Endothelial cell of umbilical vein (primary cell): ENCODE measurements at regions not wholly inside any gene's neighbourhood (a gene's known extent, or its start where the extent isn't known, plus 50 kb on each side); places are given as distances from the start of the nearest gene placed in this dataset.

Experiments
- BruUV-seq: library from RNA; stranded (reverse); fragments of 400-500 nt; replicated peaks from 2 replicates; lab custom pipeline; 2021; lab: Mats Ljungman, UMichigan
- CTCF ChIA-PET: fragments of 300-600, 350-600 bp; sonication (Branson Sonifier 250); formaldehyde crosslinking; loops from one replicate; lab custom pipeline; 2021; ENCODE audit warnings: antibody characterized with exemption, inconsistent platforms; lab: Charles Lee
- POLR2A ChIA-PET: fragments of 300-600, 350-600 bp; sonication (Branson Sonifier 250); formaldehyde crosslinking; loops from one replicate; lab custom pipeline; 2021; ENCODE audit warnings: antibody characterized with exemption, inconsistent platforms; lab: Charles Lee
- DNase-seq: peaks from one replicate; pipeline ENCODE4 v3.0.0-alpha.2; 2011; ENCODE audit warnings: low read depth, low spot score
- FAIRE-seq: peaks from 2 replicates; lab custom pipeline; 2011; peaks lifted over from hg19 to GRCh38; lab: Jason Lieb, UNC
- H2AFZ ChIP-seq: 2 replicates; pipeline ENCODE4 v1.6.0; 2012; ENCODE audit warnings: low read depth, low read length, control low read depth, inconsistent platforms
- H3K27ac ChIP-seq: 2 replicates; pipeline ENCODE4 v1.5.1; 2011; ENCODE audit warnings: low read depth, mild to moderate bottlenecking, control low read depth, low read length, moderate library complexity; ENCODE audit not compliant: insufficient read depth
- H3K27me3 ChIP-seq, 2 experiments: 2 replicates each; pipeline versions ENCODE4 v1.6.0 to v1.6.1; 2011; ENCODE audit warnings: low read length in 2 of 2, mixed read lengths in 1 of 2; ENCODE audit not compliant: control insufficient read depth in 2 of 2, insufficient read depth in 2 of 2
- H3K36me3 ChIP-seq, 2 experiments: 2 replicates in 1 of 2; 3 replicates in 1 of 2; pipeline ENCODE4 v1.5.1; 2011; ENCODE audit warnings: low read length in 2 of 2, mild to moderate bottlenecking in 1 of 2, moderate library complexity in 1 of 2; ENCODE audit not compliant: control insufficient read depth in 2 of 2, insufficient read depth in 2 of 2; ENCODE audit errors: extremely low read depth in 1 of 2
- H3K4me1 ChIP-seq: 3 replicates; pipeline ENCODE4 v1.5.1; 2011; ENCODE audit warnings: mild to moderate bottlenecking, low read length; ENCODE audit not compliant: control insufficient read depth, insufficient read depth; ENCODE audit errors: extremely low read depth
- H3K4me2 ChIP-seq: 2 replicates; pipeline ENCODE4 v1.6.1; 2011; ENCODE audit warnings: low read length, control low read depth, mixed read lengths; ENCODE audit not compliant: insufficient read depth
- H3K4me3 ChIP-seq, 3 experiments: fragments of 200-600 bp in 1 of 3; sonication (generic), shearing (Covaris generic) in 1 of 3; replicated peaks in 1 of 3; 2 replicates each; pipeline ENCODE4 v1.5.1; 2011 to 2016; ENCODE audit warnings: control low read depth in 3 of 3, low read length in 3 of 3, mild to moderate bottlenecking in 2 of 3, inconsistent platforms in 1 of 3, low read depth in 1 of 3, moderate library complexity in 1 of 3; ENCODE audit not compliant: insufficient read depth in 1 of 3
- H3K79me2 ChIP-seq: 2 replicates; pipeline ENCODE4 v1.6.0; 2012; ENCODE audit warnings: low read length, inconsistent platforms; ENCODE audit not compliant: control insufficient read depth, insufficient read depth
- H3K9ac ChIP-seq: replicated peaks from 2 replicates; pipeline ENCODE3; 2011; ENCODE audit warnings: low read length, control low read depth; ENCODE audit not compliant: insufficient read depth; ENCODE audit errors: extremely low read depth
- H3K9me1 ChIP-seq: replicated peaks from 3 replicates; pipeline ENCODE4 v1.6.0; 2011; ENCODE audit warnings: mild to moderate bottlenecking, low read length; ENCODE audit not compliant: control insufficient read depth, insufficient read depth; ENCODE audit errors: extremely low read depth
- H3K9me3 ChIP-seq: replicated peaks from 2 replicates; pipeline ENCODE4 v1.5.1; 2012; ENCODE audit warnings: low read length, inconsistent platforms; ENCODE audit not compliant: control insufficient read depth, insufficient read depth
- H4K20me1 ChIP-seq: replicated peaks from 2 replicates; pipeline ENCODE3; 2011; ENCODE audit warnings: mild to moderate bottlenecking, low read length; ENCODE audit not compliant: control insufficient read depth, insufficient read depth; ENCODE audit errors: extremely low read depth
- CTCF ChIP-seq, 2 donors: IDR thresholded peaks; 1 replicate in 1 of 2; 2 replicates in 1 of 2; pipeline ENCODE4 v1.5.1; 2011; ENCODE audit warnings: low read length in 2 of 2, mild to moderate bottlenecking in 2 of 2, moderate library complexity in 2 of 2, control low read depth in 1 of 2, inconsistent platforms in 1 of 2, low read depth in 1 of 2; ENCODE audit not compliant: insufficient read depth in 1 of 2; ENCODE audit errors: extremely low read depth in 1 of 2
- EZH2 ChIP-seq: IDR thresholded peaks from 2 replicates; pipeline ENCODE4 v1.6.1; 2012; ENCODE audit warnings: borderline replicate concordance, low read depth, mild to moderate bottlenecking, moderate library complexity, low read length, inconsistent platforms; ENCODE audit not compliant: severe bottlenecking
- FOS ChIP-seq: IDR thresholded peaks from 2 replicates; pipeline ENCODE4 v1.6.1; 2011; ENCODE audit warnings: mild to moderate bottlenecking, low read length, moderate library complexity, borderline replicate concordance; ENCODE audit not compliant: insufficient read depth
- GATA2 ChIP-seq: IDR thresholded peaks from 2 replicates; pipeline ENCODE4 v1.7.0; 2011; ENCODE audit warnings: low read depth, mild to moderate bottlenecking, moderate library complexity, mixed read lengths, low read length; ENCODE audit not compliant: insufficient read length, insufficient read depth
- JUN ChIP-seq: IDR thresholded peaks from 2 replicates; pipeline ENCODE4 v1.6.1; 2011; ENCODE audit warnings: borderline replicate concordance, low read depth; ENCODE audit not compliant: insufficient read length, insufficient read depth
- MAX ChIP-seq: IDR thresholded peaks from 2 replicates; pipeline ENCODE4 v1.6.1; 2011; ENCODE audit not compliant: insufficient read depth, insufficient read length
- MYC ChIP-seq: IDR thresholded peaks from one replicate; pipeline ENCODE4 v1.6.1; 2011; ENCODE audit warnings: mild to moderate bottlenecking, low read depth, low read length
- POLR2A ChIP-seq: IDR thresholded peaks from 2 replicates; pipeline ENCODE4 v1.6.1; 2012; ENCODE audit warnings: low read depth, mild to moderate bottlenecking, control low read depth, low read length
- POLR2AphosphoS5 ChIP-seq: IDR thresholded peaks from 2 replicates; pipeline ENCODE4 v1.6.1; 2012; ENCODE audit warnings: low read depth, mild to moderate bottlenecking, control low read depth, low read length, moderate library complexity; ENCODE audit not compliant: insufficient read depth
- dilution Hi-C: fragments of 300-500 bp; cut with MboI; formaldehyde crosslinking; loops from one replicate; pipeline ENCODE4 v1.15.0; 2019; ENCODE audit warnings: low sequenced_read_pairs; ENCODE audit not compliant: extremely low pct_ligation_motif_present
- intact Hi-C: fragments of 100-400 bp; cut with micrococcal nuclease; formaldehyde crosslinking; loops from one replicate; pipeline ENCODE4 v1.10.0; 2022

GRCh38 chr13:89943139-89943538 lies 1404.3 kb upstream of the MIR17HG start:
- no peaks in the 10 kb centered on the region for H3K79me2 ChIP-seq
- no peak overlapping the region for H3K4me3 ChIP-seq
- H3K4me1 ChIP-seq = no peaks in the 10 kb centered on the region
- intact Hi-C loops = no loop called here
- H4K20me1 ChIP-seq = no peaks in the 10 kb centered on the region
- no peak for TF ChIP-seq EZH2
- TF ChIP-seq POLR2A = no peak
- no peak for TF ChIP-seq MAX
- TF ChIP-seq GATA2 = no peak
- TF ChIP-seq POLR2AphosphoS5 = no peak
- TF ChIP-seq MYC = no peak
- TF ChIP-seq CTCF (IDR thresholded peaks at IDR 0.05; ENCODE audit: extremely low read depth in 1 of 2, insufficient read depth in 1 of 2, low read depth in 1 of 2, low read length in 2 of 2) = no peak
- TF ChIP-seq FOS = no peak
- TF ChIP-seq JUN = no peak
- FAIRE-seq (no peak), DNase-seq (no peak)
- H3K9me1 ChIP-seq = no peaks in the 10 kb centered on the region
- dilution Hi-C loops = no loop called here
- POLR2A ChIA-PET = no interaction called here
- H3K9ac ChIP-seq = no peak overlapping the region
- BruUV-seq = no TSS peak
- H3K36me3 ChIP-seq = no peaks in the 10 kb centered on the region
- no peak overlapping the region for H3K27ac ChIP-seq
- H2AFZ ChIP-seq = no peak overlapping the region
- no peaks in the 10 kb centered on the region for H3K27me3 ChIP-seq
- H3K4me2 ChIP-seq = no peak overlapping the region
- no peaks in the 10 kb centered on the region for H3K9me3 ChIP-seq
- CTCF ChIA-PET = no interaction called here
